GM19043 (cell line): ENCODE measurements at regions not wholly inside any gene's neighbourhood (a gene's known extent, or its start where the extent isn't known, plus 50 kb on each side); places are given as distances from the start of the nearest gene placed in this dataset.

Experiments
- ATAC-seq: cut with Tn5 transposase; IDR thresholded peaks from one replicate; pipeline ENCODE4 v1.9.1; 2021; ENCODE audit warnings: low read depth; ENCODE audit not compliant: unreplicated experiment

DNA sequence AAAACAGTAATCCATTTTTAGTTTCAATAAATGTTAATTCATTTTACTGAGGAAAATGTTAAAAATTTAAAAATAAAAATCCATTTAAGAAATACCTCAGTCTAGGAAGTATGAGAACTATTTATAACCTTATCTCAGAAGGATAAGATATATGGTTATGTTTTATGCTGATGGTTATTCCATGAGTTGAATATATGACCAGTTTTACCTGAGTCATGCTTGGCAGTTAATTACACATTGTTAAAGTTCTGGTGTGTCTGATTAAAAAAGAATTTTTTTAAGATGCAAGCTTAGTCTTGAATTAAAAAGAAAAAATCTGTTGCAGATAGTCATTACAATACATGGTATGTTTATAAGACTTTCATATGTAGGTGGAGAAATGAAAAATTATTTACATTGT, 191.7 kb downstream of the ARL4A start:
- ATAC-seq = no peak

DNA sequence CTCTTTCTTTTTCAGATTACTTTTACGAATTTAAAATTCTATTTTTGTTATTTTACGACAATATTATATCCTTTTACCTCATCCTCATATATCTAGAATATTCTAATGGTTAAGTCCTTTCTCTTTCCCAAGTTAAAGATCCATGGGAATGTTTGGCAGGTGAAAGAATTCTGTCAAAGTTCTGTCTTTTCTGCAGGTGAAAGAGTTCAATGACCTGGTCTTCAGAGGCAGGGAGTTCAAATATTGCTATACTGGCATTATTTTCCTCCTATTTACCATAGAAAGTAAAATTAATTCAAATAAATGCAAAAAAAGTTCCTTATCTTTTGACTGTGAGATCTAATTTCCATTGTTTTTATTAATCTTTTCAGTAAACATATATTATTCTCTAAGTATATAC, 194.3 kb downstream of the ARL4A start:
- no peak for ATAC-seq

GRCh38 chr7:12882710-12883109, 195.3 kb downstream of the ARL4A start:
- no peak for ATAC-seq

GRCh38 chr7:12884033-12884432, 196.6 kb downstream of the ARL4A start:
- ATAC-seq = no peak

- ATAC-seq = no peak
Measured at GRCh38 chr7:12884856-12885440, 197.5 kb downstream of the ARL4A start.

GRCh38 chr7:12888717-12889116, 201.3 kb downstream of the ARL4A start:
- ATAC-seq = no peak

- ATAC-seq = no peak
Measured at GRCh38 chr7:12889391-12889790, 202.0 kb downstream of the ARL4A start.

GRCh38 chr7:12890586-12890985, 203.2 kb downstream of the ARL4A start:
- ATAC-seq = no peak

DNA sequence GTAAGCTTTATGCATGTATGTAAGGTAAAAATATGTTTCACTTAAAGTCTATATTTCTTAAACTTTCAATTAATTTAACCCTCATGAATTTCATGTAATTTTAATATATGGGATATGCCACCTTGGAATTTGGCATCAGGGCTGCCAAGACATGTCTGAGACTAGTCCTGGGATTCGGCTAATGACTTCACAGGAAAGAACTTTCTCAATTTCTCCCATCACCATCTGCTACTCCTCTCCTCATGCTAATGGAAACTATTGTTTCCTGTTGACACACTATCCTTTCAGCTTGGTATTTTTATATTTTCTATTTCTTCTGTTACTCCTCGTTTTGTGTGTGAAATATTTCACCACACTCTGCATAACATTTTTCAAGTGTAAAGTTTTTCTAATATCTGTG, 205.9 kb downstream of the ARL4A start:
- no peak for ATAC-seq

DNA sequence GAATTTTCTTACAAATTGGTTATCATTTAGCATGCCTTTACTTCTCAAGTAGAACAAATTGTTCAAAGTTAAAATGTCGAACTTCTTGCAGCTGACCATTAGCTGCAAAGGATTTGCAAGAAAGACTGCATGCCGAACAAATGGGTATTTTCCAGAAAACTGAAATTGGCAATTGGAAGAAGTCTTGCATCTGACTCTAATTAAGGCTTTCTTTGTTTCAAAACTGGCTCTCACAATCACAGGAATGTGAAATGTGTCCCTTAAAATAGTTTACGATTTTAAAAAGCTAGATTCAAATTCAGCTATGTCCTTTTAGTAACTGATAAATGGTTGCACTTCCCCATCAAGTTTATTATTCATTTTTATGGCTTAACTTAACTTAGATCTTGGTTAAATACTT, 207.9 kb downstream of the ARL4A start:
- no peak for ATAC-seq

DNA sequence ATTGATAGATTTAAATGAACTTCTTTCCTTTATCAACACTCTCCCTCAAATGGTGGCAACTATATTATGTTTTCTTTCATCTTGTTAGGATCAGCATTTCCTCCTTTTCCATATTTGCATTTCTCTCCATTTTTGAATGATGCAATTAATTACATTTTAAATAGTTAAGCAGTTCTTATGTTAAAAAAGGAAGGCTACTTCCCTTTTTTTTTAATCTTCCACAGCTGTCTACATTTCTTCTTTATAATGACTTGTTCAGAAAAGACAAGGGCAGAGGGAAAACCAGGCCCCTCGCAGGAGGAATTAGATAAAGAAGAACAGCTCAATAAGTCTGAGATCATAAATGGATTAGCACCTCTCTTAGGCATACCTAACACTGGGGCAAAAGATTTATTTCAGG, 208.9 kb downstream of the ARL4A start:
- no peak for ATAC-seq

DNA sequence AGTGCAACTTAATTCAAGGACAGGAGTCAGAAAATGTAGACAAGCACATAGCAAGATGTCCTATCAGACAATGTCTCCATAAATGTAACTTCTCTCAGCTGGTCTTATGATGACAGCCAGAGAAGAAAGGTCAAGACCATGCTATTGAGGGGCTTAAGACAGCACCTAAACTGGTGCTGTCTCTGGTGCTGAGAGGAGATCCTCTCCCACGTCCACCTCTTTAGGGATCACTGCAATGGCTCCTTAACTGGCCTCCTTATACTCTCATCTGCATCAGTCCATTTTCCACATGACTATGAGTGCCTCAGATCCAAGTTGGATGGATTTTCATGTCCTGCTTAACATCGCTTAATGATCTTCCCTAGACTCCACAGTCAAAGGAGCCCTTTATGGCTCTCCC, 210.6 kb downstream of the ARL4A start:
- no peak for ATAC-seq

- ATAC-seq = no peak
Measured at GRCh38 chr7:12898620-12899019, 211.2 kb downstream of the ARL4A start.

DNA sequence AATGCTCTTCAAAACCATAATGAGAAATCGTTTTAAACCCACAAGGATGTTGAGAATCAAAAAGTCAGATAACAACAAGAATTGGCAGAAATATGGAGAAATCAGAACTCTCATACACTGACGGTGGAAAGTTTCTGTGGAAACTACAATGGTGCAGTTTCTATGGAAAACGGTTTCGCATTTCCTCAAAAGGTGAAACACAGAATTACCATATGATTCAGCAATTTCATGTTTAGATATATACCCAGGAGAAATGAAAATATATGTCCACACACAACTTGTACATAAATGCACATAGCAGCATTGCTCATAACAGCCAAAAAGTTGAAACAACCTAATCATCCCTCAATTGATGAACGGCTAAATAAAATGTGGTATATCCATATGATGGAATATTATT, 218.2 kb downstream of the ARL4A start:
- ATAC-seq = no peak

GRCh38 chr7:12907774-12908173, 220.3 kb downstream of the ARL4A start:
- ATAC-seq = no peak

- no peak for ATAC-seq
Measured at GRCh38 chr7:12909483-12909882, 222.1 kb downstream of the ARL4A start.

DNA sequence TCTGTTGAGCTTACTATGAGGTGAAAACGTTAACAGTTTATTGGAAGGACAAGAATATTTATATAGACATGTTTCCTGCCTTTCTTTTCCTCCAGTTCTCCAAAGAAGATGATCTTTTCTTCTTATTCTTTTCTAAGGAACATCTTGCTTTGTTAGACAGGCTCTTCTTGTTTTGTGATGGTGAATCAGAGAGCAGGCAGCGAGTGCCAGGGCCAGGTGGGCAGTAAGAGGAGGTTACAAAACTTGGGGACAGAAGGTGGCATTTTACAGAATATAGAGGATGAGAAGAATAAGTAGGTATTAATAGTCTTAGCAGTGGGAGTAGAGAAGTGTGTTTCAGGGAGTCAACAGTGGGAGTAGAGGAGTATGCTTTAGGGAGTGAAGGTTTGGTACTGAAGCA, 223.6 kb downstream of the ARL4A start:
- no peak for ATAC-seq

GRCh38 chr7:12913002-12913401, 225.6 kb downstream of the ARL4A start:
- no peak for ATAC-seq

GRCh38 chr7:12917801-12918200, 230.4 kb downstream of the ARL4A start:
- no peak for ATAC-seq

DNA sequence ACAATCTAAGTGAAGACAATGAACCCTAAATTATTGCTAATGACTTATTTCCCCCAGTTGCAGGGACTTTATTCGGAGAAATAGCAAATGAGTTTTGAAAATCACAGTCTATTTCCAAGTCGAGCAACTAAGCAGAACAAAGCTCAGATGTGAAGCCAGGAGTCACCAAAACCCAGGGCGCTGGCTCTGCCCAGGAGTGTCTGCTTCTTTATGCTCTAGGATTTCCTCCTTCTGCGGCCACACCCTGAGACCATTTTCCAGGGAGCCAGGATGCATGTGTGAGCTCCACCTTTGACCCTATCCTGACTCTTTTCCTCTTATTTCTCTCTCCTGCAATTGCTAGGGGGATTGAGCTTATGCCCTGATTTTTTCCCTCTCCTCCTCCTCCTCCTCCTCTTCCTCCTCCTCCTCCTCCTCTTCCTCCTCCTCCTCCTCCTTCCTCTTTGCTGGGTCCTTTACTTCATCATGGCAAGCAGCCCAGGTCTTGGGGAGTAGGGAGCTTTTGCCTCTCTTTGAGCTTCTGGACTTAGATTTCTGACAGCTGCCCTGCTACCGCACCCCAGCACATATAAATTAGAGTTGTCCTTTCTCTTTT, 234.4 kb downstream of the ARL4A start:
- ATAC-seq = no peak

GRCh38 chr7:12923971-12924370, 236.5 kb downstream of the ARL4A start:
- no peak for ATAC-seq

DNA sequence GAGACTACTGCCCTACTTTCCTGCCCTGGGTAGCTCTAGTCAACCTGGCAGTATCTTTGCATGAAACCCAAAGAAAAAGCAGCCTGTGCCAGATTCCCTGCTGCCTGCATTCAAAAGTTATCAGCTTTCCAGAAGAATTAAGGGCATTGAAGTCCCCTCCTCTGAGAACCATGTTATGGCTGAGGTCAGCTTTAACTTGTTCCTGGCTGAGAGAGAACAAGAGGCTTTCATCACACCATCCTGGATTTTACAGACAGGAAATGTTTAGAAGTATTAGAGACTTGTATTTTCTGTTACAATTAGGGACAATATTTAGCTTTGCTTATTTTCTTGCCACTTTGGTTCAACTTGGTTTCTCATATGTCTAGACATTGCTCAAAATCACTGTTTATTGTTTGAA, 238.8 kb downstream of the ARL4A start:
- no peak for ATAC-seq
